SK-N-SH treated with all-trans-retinoic acid at 6 μM for 48 hours (cell line): ENCODE measurements at regions not wholly inside any gene's neighbourhood (a gene's known extent, or its start where the extent isn't known, plus 50 kb on each side); places are given as distances from the start of the nearest gene placed in this dataset.

Source experiments
- CSDC2 ChIP-seq: fragments of 250-450 bp; sonication (Bioruptor Pico); IDR thresholded peaks from 2 replicates; pipeline ENCODE4 v1.5.0; 2020; ENCODE audit warnings: mild to moderate bottlenecking, moderate library complexity
- OSR1 ChIP-seq: fragments of 250-450 bp; sonication (Bioruptor Pico); IDR thresholded peaks from 2 replicates; pipeline ENCODE4 v1.8.0; 2022; ENCODE audit warnings: moderate library complexity, mild to moderate bottlenecking, inconsistent platforms
- RARB ChIP-seq: fragments of 250-450 bp; sonication (Bioruptor Pico); IDR thresholded peaks from 2 replicates; pipeline ENCODE4 v1.8.0; 2021; ENCODE audit warnings: mild to moderate bottlenecking, moderate library complexity
- TOX ChIP-seq: fragments of 250-450 bp; sonication (Bioruptor Pico); IDR thresholded peaks from 2 replicates; pipeline ENCODE4 v1.8.0; 2021; ENCODE audit warnings: mild to moderate bottlenecking, moderate library complexity, borderline replicate concordance
- ZFP3 ChIP-seq: fragments of 250-450 bp; sonication (Bioruptor Pico); IDR thresholded peaks from 2 replicates; pipeline ENCODE4 v1.5.0; 2020; ENCODE audit warnings: mild to moderate bottlenecking, moderate library complexity
- ZFP30 ChIP-seq: fragments of 450-650 bp; formaldehyde crosslinking; IDR thresholded peaks from 2 replicates; pipeline ENCODE4 v1.5.0; 2022; ENCODE audit warnings: mild to moderate bottlenecking, moderate library complexity
- TF ChIP-seq, protein P1 (sequence below): fragments of 250-450 bp; sonication (Bioruptor Pico); IDR thresholded peaks from 2 replicates; pipeline ENCODE4 v1.5.1; 2020; ENCODE audit warnings: low read depth, mild to moderate bottlenecking, moderate library complexity
- TF ChIP-seq, protein P2 (sequence below): fragments of 250-450 bp; sonication (Bioruptor Pico); IDR thresholded peaks from 2 replicates; pipeline ENCODE4 v1.8.0; 2020; ENCODE audit warnings: mild to moderate bottlenecking, moderate library complexity, borderline replicate concordance

DNA sequence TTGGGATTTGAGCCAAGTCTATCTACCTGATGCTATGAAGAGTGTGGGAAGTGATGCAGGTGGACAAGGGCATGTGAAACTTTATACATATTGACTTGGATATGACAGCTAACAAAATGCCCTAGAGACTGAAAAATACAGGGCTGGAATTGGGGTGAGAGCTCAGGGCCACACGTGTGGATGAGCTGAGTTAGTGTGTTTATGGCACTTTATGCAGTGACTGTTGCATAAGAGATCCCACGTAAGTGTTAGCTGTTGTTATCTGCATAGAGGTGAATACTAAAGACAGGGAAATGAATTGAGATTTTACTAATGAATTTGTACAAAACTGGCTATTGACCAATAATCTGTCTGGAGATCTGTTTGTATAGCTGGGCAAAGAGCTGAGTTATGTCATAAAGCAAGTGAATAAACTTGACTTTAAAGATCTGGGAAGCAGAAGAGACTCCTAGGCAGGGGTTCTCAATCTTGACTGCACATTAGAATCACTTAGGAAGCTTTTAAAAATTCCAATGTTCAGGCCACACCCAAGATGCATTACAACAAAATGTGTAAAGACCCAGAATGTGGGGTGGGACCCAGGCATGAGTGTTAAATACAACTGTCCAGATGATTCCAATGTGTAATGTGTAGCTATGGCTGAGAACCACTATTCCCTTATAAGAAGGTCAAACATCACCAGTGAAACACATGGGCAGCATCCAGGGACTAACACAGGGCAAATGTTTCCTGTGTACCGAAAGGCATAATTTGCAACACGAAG lies 74.2 kb upstream of the STK17B start:
- no peak for TF ChIP-seq RARB (CRISPR knock-in tag)
- no peak for TF ChIP-seq ZFP30
- TF ChIP-seq, protein P1, sequence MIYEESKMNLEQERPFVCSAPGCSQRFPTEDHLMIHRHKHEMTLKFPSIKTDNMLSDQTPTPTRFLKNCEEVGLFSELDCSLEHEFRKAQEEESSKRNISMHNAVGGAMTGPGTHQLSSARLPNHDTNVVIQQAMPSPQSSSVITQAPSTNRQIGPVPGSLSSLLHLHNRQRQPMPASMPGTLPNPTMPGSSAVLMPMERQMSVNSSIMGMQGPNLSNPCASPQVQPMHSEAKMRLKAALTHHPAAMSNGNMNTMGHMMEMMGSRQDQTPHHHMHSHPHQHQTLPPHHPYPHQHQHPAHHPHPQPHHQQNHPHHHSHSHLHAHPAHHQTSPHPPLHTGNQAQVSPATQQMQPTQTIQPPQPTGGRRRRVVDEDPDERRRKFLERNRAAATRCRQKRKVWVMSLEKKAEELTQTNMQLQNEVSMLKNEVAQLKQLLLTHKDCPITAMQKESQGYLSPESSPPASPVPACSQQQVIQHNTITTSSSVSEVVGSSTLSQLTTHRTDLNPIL (CRISPR knock-in tag) = no peak
- no peak for TF ChIP-seq TOX (CRISPR knock-in tag)
- TF ChIP-seq CSDC2 (CRISPR knock-in tag) = no peak
- TF ChIP-seq, protein P2, sequence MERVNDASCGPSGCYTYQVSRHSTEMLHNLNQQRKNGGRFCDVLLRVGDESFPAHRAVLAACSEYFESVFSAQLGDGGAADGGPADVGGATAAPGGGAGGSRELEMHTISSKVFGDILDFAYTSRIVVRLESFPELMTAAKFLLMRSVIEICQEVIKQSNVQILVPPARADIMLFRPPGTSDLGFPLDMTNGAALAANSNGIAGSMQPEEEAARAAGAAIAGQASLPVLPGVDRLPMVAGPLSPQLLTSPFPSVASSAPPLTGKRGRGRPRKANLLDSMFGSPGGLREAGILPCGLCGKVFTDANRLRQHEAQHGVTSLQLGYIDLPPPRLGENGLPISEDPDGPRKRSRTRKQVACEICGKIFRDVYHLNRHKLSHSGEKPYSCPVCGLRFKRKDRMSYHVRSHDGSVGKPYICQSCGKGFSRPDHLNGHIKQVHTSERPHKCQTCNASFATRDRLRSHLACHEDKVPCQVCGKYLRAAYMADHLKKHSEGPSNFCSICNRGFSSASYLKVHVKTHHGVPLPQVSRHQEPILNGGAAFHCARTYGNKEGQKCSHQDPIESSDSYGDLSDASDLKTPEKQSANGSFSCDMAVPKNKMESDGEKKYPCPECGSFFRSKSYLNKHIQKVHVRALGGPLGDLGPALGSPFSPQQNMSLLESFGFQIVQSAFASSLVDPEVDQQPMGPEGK (CRISPR knock-in tag) = no peak
- no peak for TF ChIP-seq OSR1 (CRISPR knock-in tag)
- TF ChIP-seq ZFP3 (CRISPR knock-in tag) = no peak
